CD14-positive monocyte (primary cell): ENCODE measurements at regions not wholly inside any gene's neighbourhood (a gene's known extent, or its start where the extent isn't known, plus 50 kb on each side); places are given as distances from the start of the nearest gene placed in this dataset.

Source experiments
- DNase-seq, 3 donors: peaks; one replicate each; pipeline ENCODE4 v3.0.0-alpha.2; 2011 to 2022
- H2AFZ ChIP-seq: 2 replicates; pipeline ENCODE4 v1.6.0; 2012; ENCODE audit warnings: mild to moderate bottlenecking, low read depth, low read length, inconsistent platforms; ENCODE audit not compliant: insufficient read depth, poor library complexity, severe bottlenecking
- H3K27ac ChIP-seq, 2 donors: 1 replicate in 1 of 2; 2 replicates in 1 of 2; pipeline ENCODE4 v1.5.1; 2012 to 2013; ENCODE audit warnings: low read length in 2 of 2, control low read depth in 1 of 2, inconsistent platforms in 1 of 2, low read depth in 1 of 2, mild to moderate bottlenecking in 1 of 2
- H3K27me3 ChIP-seq, 2 donors: one replicate each; pipeline versions ENCODE4 v1.6.0 to v1.6.1; 2011 to 2013; ENCODE audit warnings: low read length in 2 of 2; ENCODE audit not compliant: control insufficient read depth in 2 of 2, insufficient read depth in 2 of 2
- H3K36me3 ChIP-seq, 2 donors: replicated peaks in 1 of 2; 1 replicate in 1 of 2; 2 replicates in 1 of 2; pipeline versions ENCODE4 v1.5.1 to v1.6.1; 2012 to 2013; ENCODE audit warnings: low read length in 2 of 2, control low read depth in 1 of 2, inconsistent platforms in 1 of 2, mild to moderate bottlenecking in 1 of 2; ENCODE audit not compliant: insufficient read depth in 2 of 2, control insufficient read depth in 1 of 2
- H3K4me1 ChIP-seq, 2 donors: 1 replicate in 1 of 2; 2 replicates in 1 of 2; pipeline versions ENCODE4 v1.5.1 to v1.6.1; 2012 to 2013; ENCODE audit warnings: low read length in 2 of 2, control low read depth in 1 of 2, inconsistent platforms in 1 of 2, mild to moderate bottlenecking in 1 of 2, moderate library complexity in 1 of 2; ENCODE audit not compliant: insufficient read depth in 2 of 2, control insufficient read depth in 1 of 2
- H3K4me2 ChIP-seq: replicated peaks from 2 replicates; pipeline ENCODE3; 2012; ENCODE audit warnings: low read length, moderate library complexity, mild to moderate bottlenecking; ENCODE audit not compliant: poor library complexity, severe bottlenecking; ENCODE audit errors: extremely low read depth
- H3K4me3 ChIP-seq, 3 experiments: fragments of 200-600 bp in 1 of 3; sonication (generic) in 1 of 3; replicated peaks in 1 of 3; 1 replicate in 2 of 3; 2 replicates in 1 of 3; pipeline ENCODE4 v1.5.1; 2011 to 2013; ENCODE audit warnings: low read length in 3 of 3, mild to moderate bottlenecking in 3 of 3, control low read depth in 2 of 3, low read depth in 2 of 3, inconsistent platforms in 1 of 3, moderate library complexity in 1 of 3
- H3K79me2 ChIP-seq: 2 replicates; pipeline ENCODE4 v1.6.0; 2012; ENCODE audit warnings: mild to moderate bottlenecking, control low read depth, inconsistent platforms, low read length, moderate library complexity; ENCODE audit not compliant: insufficient read depth
- H3K9ac ChIP-seq: 2 replicates; pipeline ENCODE4 v1.6.0; 2017; ENCODE audit warnings: low read length, mild to moderate bottlenecking; ENCODE audit not compliant: insufficient read depth, poor library complexity, severe bottlenecking
- H3K9me3 ChIP-seq, 2 donors: replicated peaks in 1 of 2; 1 replicate in 1 of 2; 2 replicates in 1 of 2; pipeline versions ENCODE4 v1.5.1 to v1.6.1; 2012 to 2013; ENCODE audit warnings: low read length in 2 of 2, control low read depth in 1 of 2; ENCODE audit not compliant: control insufficient read depth in 1 of 2, insufficient read depth in 1 of 2
- H4K20me1 ChIP-seq: 2 replicates; pipeline ENCODE4 v1.6.0; 2012; ENCODE audit warnings: mild to moderate bottlenecking, low read length, control low read depth, moderate library complexity; ENCODE audit not compliant: insufficient read depth
- H3K27ac Mint-ChIP-seq, 7 donors: one replicate each; pipeline ENCODE4 v1.8.0; 2020; ENCODE audit warnings: mild to moderate bottlenecking in 7 of 7, mixed read lengths in 7 of 7, moderate library complexity in 6 of 7, inconsistent platforms in 2 of 7
- H3K27me3 Mint-ChIP-seq, 3 donors: one replicate each; pipeline ENCODE4 v1.8.0; 2021 to 2022; ENCODE audit warnings: low read depth in 3 of 3, mild to moderate bottlenecking in 3 of 3, mixed read lengths in 3 of 3, moderate library complexity in 3 of 3, inconsistent platforms in 1 of 3
- H3K36me3 Mint-ChIP-seq, 2 donors: one replicate each; pipeline ENCODE4 v1.8.0; 2020; ENCODE audit warnings: mixed read lengths in 2 of 2, inconsistent platforms in 1 of 2, mild to moderate bottlenecking in 1 of 2
- H3K4me1 Mint-ChIP-seq: one replicate; pipeline ENCODE4 v1.8.0; 2020; ENCODE audit warnings: mild to moderate bottlenecking, mixed read lengths
- H3K4me3 Mint-ChIP-seq, 2 donors: one replicate each; pipeline ENCODE4 v1.8.0; 2020; ENCODE audit warnings: mild to moderate bottlenecking in 2 of 2, mixed read lengths in 2 of 2, moderate library complexity in 1 of 2
- H3K9me3 Mint-ChIP-seq, 7 donors: one replicate each; pipeline ENCODE4 v1.8.0; 2020 to 2022; ENCODE audit warnings: mixed read lengths in 7 of 7, mild to moderate bottlenecking in 6 of 7, moderate library complexity in 6 of 7, inconsistent platforms in 2 of 7
- WGBS: methylation state at CpG from one replicate; pipeline ENCODE4 v1.1.5; 2013; ENCODE audit warnings: missing lambda C conversion rate; ENCODE audit not compliant: insufficient coverage; 5-methylcytosine and 5-hydroxymethylcytosine counted together
- intact Hi-C, 2 donors: fragments of 100-400 bp; cut with micrococcal nuclease; formaldehyde crosslinking; loops; one replicate each; pipeline versions ENCODE4 v1.15.0 to v1.15.1; 2023
- TF ChIP-seq, protein P1 (sequence below): fragments of 200-600 bp; IDR thresholded peaks from one replicate; pipeline ENCODE4 v1.8.0; 2022; ENCODE audit warnings: antibody characterized with exemption, mild to moderate bottlenecking

DNA sequence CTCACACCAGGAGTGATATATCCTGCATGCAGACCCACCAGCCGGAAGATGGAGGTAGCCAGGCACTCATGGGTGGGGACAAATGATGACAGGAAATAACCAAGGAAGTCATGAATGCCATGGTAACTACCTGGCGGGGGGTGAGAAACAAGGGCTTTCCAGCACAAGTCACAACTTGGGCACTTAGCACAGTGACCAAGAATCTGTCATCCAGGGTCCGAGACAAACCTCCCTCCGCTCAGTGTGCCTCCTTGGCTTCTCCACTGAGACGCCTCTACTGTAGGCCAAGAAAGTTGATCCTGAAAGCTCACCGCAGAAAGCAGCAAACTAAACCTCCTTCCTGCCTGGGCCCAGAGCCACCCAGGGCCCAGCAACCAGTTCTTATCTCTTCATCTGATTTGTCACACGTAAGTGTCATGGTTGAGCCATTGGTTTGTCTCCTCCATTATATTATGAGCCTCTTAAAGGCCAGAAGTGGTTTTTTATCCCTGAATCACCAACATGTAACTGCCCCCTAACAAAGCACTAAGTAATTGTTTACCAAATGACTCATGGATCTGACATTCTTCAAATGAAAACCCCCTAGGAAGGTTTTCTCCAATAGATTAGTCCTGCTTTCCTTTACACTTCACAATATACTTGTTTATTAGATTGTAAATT, 84.3 kb upstream of the TAB2 start:
- no peaks in the 10 kb centered on the region for H3K36me3 ChIP-seq
- WGBS = 86% methylated on average over 5 of the region's 7 CpGs
- no peak overlapping the region for H2AFZ ChIP-seq
- Mint-ChIP-seq H3K4me3 (no peak overlapping the region), H3K9me3 (peaks cover 0 to 4% (median 0%) of the 10 kb centered on the region in 7 donors), H3K27ac (peak overlapping the region in 5 of 7 donors; percentile 65 to 97 (median 90)), H3K27me3 (no peaks in the 10 kb centered on the region), H3K4me1 (peaks cover 70% of the 10 kb centered on the region), H3K36me3 (peaks cover 0 to 5% of the 10 kb centered on the region in 2 donors)
- H3K4me1 ChIP-seq = peaks cover 62 to 64% of the 10 kb centered on the region in 2 donors
- H3K4me3 ChIP-seq = no peak overlapping the region
- no peaks in the 10 kb centered on the region for H3K9me3 ChIP-seq
- no peak overlapping the region for H3K4me2 ChIP-seq
- no peaks in the 10 kb centered on the region for H3K79me2 ChIP-seq
- H3K9ac ChIP-seq = no peak overlapping the region
- H3K27ac ChIP-seq = peak overlapping the region in 1 of 2 donors; percentile 85
- peak in 2 of 3 donors; percentile 26 to 66 for DNase-seq
- TF ChIP-seq, protein P1, sequence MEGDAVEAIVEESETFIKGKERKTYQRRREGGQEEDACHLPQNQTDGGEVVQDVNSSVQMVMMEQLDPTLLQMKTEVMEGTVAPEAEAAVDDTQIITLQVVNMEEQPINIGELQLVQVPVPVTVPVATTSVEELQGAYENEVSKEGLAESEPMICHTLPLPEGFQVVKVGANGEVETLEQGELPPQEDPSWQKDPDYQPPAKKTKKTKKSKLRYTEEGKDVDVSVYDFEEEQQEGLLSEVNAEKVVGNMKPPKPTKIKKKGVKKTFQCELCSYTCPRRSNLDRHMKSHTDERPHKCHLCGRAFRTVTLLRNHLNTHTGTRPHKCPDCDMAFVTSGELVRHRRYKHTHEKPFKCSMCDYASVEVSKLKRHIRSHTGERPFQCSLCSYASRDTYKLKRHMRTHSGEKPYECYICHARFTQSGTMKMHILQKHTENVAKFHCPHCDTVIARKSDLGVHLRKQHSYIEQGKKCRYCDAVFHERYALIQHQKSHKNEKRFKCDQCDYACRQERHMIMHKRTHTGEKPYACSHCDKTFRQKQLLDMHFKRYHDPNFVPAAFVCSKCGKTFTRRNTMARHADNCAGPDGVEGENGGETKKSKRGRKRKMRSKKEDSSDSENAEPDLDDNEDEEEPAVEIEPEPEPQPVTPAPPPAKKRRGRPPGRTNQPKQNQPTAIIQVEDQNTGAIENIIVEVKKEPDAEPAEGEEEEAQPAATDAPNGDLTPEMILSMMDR = no peak
- intact Hi-C loops = loop anchor here in 1 of 2 donors (2.0 to 5.0 kb wide), 2 partner anchors 22 to 39 kb away; no protein-coding TSS in a partner anchor
- no peaks in the 10 kb centered on the region for H3K27me3 ChIP-seq
- no peaks in the 10 kb centered on the region for H4K20me1 ChIP-seq

DNA sequence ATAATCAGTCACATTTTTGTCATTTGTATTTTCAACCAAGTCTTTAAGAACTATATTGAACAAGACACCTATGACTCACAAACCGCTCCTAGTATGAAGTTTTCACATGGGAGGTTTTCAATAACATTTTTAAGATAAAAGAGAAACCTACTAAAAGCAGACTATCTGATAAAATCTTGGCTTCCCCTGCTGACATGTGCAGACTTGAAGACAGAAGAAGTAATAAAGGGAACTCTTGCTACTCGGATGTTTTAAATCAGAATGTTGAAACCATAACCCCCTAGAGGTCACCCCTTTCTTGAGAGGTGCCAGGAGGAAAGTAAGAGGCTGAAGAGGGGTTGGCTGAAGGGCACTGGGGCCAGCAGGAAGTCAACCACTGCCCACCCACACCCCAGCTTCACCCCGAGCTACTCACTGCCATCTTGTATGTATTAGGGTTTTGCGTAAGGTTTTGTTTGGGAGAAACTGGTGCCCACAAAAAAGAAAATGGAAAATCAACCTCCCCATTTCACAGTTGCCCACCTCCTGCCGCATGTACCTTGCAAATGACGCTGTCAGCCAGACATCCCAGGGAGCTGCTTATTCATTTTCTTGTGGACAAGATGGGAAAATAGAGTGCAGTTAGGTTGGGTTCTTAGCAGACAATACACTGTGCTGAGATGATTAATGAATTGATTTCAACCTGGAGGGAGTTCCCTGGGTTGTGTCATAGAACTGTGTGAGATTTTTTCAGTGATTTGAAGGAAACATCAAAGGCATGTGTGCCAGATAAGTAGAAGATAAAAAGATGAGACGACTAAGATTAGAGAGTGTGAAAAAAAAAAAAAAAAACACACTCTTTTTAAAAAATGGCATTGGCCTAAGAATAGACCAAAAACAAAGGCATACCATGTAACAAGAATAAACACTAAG, 83.2 kb upstream of the TAB2 start:
- Histone ChIP-seq H3K36me3 (no peaks in the 10 kb centered on the region), H3K4me1 (peaks cover 62 to 64% of the 10 kb centered on the region in 2 donors), H4K20me1 (no peaks in the 10 kb centered on the region), H3K79me2 (no peaks in the 10 kb centered on the region), H3K9me3 (peaks cover 4% of the 10 kb centered on the region in 2 donors), H3K27me3 (no peaks in the 10 kb centered on the region), H3K4me2 (peak overlapping the region; percentile 48), H2AFZ (no peak overlapping the region), H3K9ac (no peak overlapping the region), H3K4me3 (peak overlapping the region in 1 of 3 experiments; percentile 37), H3K27ac (peak overlapping the region; percentile 50 to 85)
- intact Hi-C loops = loop anchor here in 1 of 2 donors (5.0 kb wide), 1 partner anchor 38 kb away; no protein-coding TSS in a partner anchor
- Mint-ChIP-seq H3K4me1 (peaks cover 70% of the 10 kb centered on the region), H3K9me3 (peaks cover 0 to 14% (median 2%) of the 10 kb centered on the region in 7 donors), H3K36me3 (no peaks in the 10 kb centered on the region), H3K27ac (peak overlapping the region; percentile 60 to 97 (median 92)), H3K27me3 (no peaks in the 10 kb centered on the region), H3K4me3 (peak overlapping the region in 1 of 2 donors; percentile 35)
- no CpG with 5 or more reads among the region's 7 CpGs for WGBS
- TF ChIP-seq, protein P1 = no peak
- peak in 2 of 3 donors; percentile 40 to 48 for DNase-seq
